CD4-positive, alpha-beta memory T cell (primary cell): ENCODE measurements at regions not wholly inside any gene's neighbourhood (a gene's known extent, or its start where the extent isn't known, plus 50 kb on each side); places are given as distances from the start of the nearest gene placed in this dataset.
"Not testable (repeated sequence)": the region's sequence is repeated elsewhere in the genome, so short reads cannot be mapped to it uniquely, and the experiment has no call there.

Experiments used
- CTCF ChIA-PET: fragments of 350-600 bp; sonication (Branson Sonifier 250); formaldehyde crosslinking; loops from one replicate; lab custom pipeline; 2021; ENCODE audit warnings: inconsistent platforms; ENCODE audit not compliant: partially characterized antibody; lab: Charles Lee
- POLR2A ChIA-PET: fragments of 350-600 bp; sonication (Branson Sonifier 250); formaldehyde crosslinking; loops from one replicate; lab custom pipeline; 2021; ENCODE audit not compliant: partially characterized antibody; lab: Charles Lee
- DNase-seq, 5 donors: peaks; one replicate each; pipeline versions ENCODE4 v3.0.0 to v3.0.0-alpha.2; 2020 to 2022; ENCODE audit warnings: mixed read lengths in 1 of 5
- H3K27ac ChIP-seq: one replicate; pipeline ENCODE4 v1.7.0; 2013; ENCODE audit warnings: low read depth, low read length
- H3K27me3 ChIP-seq: 2 replicates; pipeline ENCODE4 v1.7.0; 2013; ENCODE audit warnings: mild to moderate bottlenecking, low read length, moderate library complexity; ENCODE audit not compliant: insufficient read depth
- H3K36me3 ChIP-seq: 2 replicates; pipeline ENCODE4 v1.7.0; 2013; ENCODE audit warnings: mild to moderate bottlenecking, low read length, moderate library complexity; ENCODE audit not compliant: insufficient read depth
- H3K4me1 ChIP-seq: 2 replicates; pipeline ENCODE4 v1.7.0; 2013; ENCODE audit warnings: mild to moderate bottlenecking, low read length, moderate library complexity; ENCODE audit not compliant: insufficient read depth
- H3K4me3 ChIP-seq, 2 donors: one replicate each; pipeline ENCODE4 v1.7.0; 2013; ENCODE audit warnings: low read length in 2 of 2, mild to moderate bottlenecking in 1 of 2
- H3K9me3 ChIP-seq, 2 donors: one replicate each; pipeline ENCODE4 v1.7.0; 2013; ENCODE audit warnings: low read length in 2 of 2, control low read depth in 1 of 2; ENCODE audit not compliant: control insufficient read depth in 1 of 2
- H3K27ac Mint-ChIP-seq, 7 donors: one replicate each; pipeline ENCODE4 v1.8.0; 2020 to 2021; ENCODE audit warnings: mixed read lengths in 7 of 7, mild to moderate bottlenecking in 6 of 7, inconsistent platforms in 3 of 7, moderate library complexity in 3 of 7
- H3K27me3 Mint-ChIP-seq, 2 donors: one replicate each; pipeline ENCODE4 v1.8.0; 2020 to 2021; ENCODE audit warnings: mixed read lengths in 2 of 2
- H3K36me3 Mint-ChIP-seq, 2 donors: one replicate each; pipeline ENCODE4 v1.8.0; 2020 to 2021; ENCODE audit warnings: mixed read lengths in 2 of 2, inconsistent platforms in 1 of 2, mild to moderate bottlenecking in 1 of 2
- H3K4me1 Mint-ChIP-seq, 4 donors: one replicate each; pipeline ENCODE4 v1.8.0; 2020 to 2021; ENCODE audit warnings: mixed read lengths in 4 of 4, mild to moderate bottlenecking in 1 of 4
- H3K4me3 Mint-ChIP-seq, 8 donors: one replicate each; pipeline ENCODE4 v1.8.0; 2020 to 2021; ENCODE audit warnings: mixed read lengths in 8 of 8, mild to moderate bottlenecking in 7 of 8, moderate library complexity in 6 of 8, inconsistent platforms in 3 of 8
- H3K9me3 Mint-ChIP-seq, 8 donors: one replicate each; pipeline ENCODE4 v1.8.0; 2020 to 2021; ENCODE audit warnings: mixed read lengths in 8 of 8, mild to moderate bottlenecking in 5 of 8, inconsistent platforms in 3 of 8, moderate library complexity in 1 of 8
- intact Hi-C: fragments of 100-400 bp; cut with micrococcal nuclease; formaldehyde crosslinking; loops from one replicate; pipeline ENCODE4 v1.15.1; 2023

- H3K27me3 ChIP-seq, H3K9me3 Mint-ChIP-seq, H3K36me3 Mint-ChIP-seq, DNase-seq, POLR2A ChIA-PET, H3K9me3 ChIP-seq, H3K4me3 Mint-ChIP-seq, H3K4me3 ChIP-seq, H3K27ac ChIP-seq, H3K36me3 ChIP-seq, H3K27me3 Mint-ChIP-seq, H3K27ac Mint-ChIP-seq: not testable (repeated sequence)
- intact Hi-C loops, result loop anchor here (2.0 kb wide), 1 partner anchor 200 kb away; no protein-coding TSS in a partner anchor
- H3K4me1 Mint-ChIP-seq, result peaks cover 22 to 24% (median 23%) of the 10 kb centered on the region in 4 donors
- peaks cover 26% of the 10 kb centered on the region for H3K4me1 ChIP-seq
- CTCF ChIA-PET, result interaction anchor here (0.9 to 10.1 kb wide), 14 partner anchors 15 to 766 kb away, joined by 3 to 180 read pairs (median 6); partner anchors contain the start of gene SFMBT2
These were observed 340.9 kb upstream of the PRKCQ start for GRCh38 chr10:6921026-6921425.

GRCh38 chr10:6920072-6921019 lies 340.3 kb upstream of the PRKCQ start:
- Mint-ChIP-seq H3K27ac (peak overlapping the region in 2 of 7 donors; percentile 42 to 50), H3K4me3 (peak overlapping the region in 3 of 8 donors; percentile 12 to 61 (median 42)), H3K27me3 (peaks cover 0 to 4% of the 10 kb centered on the region in 2 donors), H3K9me3 (no peaks in the 10 kb centered on the region), H3K36me3 (no peaks in the 10 kb centered on the region), H3K4me1 (peaks cover 16 to 19% (median 17%) of the 10 kb centered on the region in 4 donors)
- CTCF ChIA-PET, result interaction anchor here (0.6 to 10.1 kb wide), 54 partner anchors 8 to 842 kb away, joined by 3 to 180 read pairs (median 4); partner anchors contain the start of gene SFMBT2
- intact Hi-C loops, result loop anchor here (1.0 to 2.0 kb wide), 3 partner anchors 200 to 497 kb away; no protein-coding TSS in a partner anchor
- Histone ChIP-seq H3K4me3 (no peak overlapping the region), H3K9me3 (no peaks in the 10 kb centered on the region), H3K4me1 (peaks cover 19% of the 10 kb centered on the region), H3K36me3 (no peaks in the 10 kb centered on the region), H3K27ac (no peak overlapping the region), H3K27me3 (no peaks in the 10 kb centered on the region)
- peak; percentile 59 to 69 (median 63) for DNase-seq
- POLR2A ChIA-PET, result interaction anchor here (0.5 kb wide), 1 partner anchor 473 kb away, joined by 4 read pairs; no protein-coding TSS in a partner anchor

DNA sequence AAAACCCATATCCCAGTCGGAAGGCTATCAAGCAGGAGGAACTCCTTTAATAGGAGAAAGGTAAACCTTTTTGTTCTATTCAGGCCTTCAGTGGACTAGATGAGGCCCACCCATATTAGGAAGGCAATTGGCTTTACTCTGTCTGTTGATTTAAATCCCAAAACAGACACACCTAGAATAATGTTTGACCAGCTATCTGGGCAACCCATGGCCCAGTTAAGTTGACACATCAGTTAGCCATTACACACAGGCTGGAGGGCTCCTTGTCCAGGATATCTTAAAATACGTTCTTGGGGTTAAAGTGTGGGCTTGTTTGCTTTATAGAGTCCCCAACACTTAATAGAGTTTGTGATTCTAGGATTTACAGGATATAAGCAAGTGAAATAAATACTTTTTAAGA lies 339.0 kb upstream of the PRKCQ start:
- no peaks in the 10 kb centered on the region for H3K36me3 Mint-ChIP-seq
- Histone ChIP-seq H3K36me3 (no peaks in the 10 kb centered on the region), H3K9me3 (no peaks in the 10 kb centered on the region), H3K4me3 (no peak overlapping the region), H3K27ac (no peak overlapping the region), H3K27me3 (no peaks in the 10 kb centered on the region), H3K4me1 (peaks cover 10% of the 10 kb centered on the region)
- ChIA-PET POLR2A (interaction anchor here (1.2 kb wide), 1 partner anchor 491 kb away, joined by 3 read pairs; the partner anchor contains the start of gene SFMBT2), CTCF (interaction anchor here (0.6 to 10.1 kb wide), 25 partner anchors 8 to 1075 kb away, joined by 3 to 180 read pairs (median 4); partner anchors contain the start of gene SFMBT2)
- peaks cover 8 to 11% (median 10%) of the 10 kb centered on the region in 4 donors for H3K4me1 Mint-ChIP-seq
- intact Hi-C loops, result no loop called here
- no peaks in the 10 kb centered on the region for H3K9me3 Mint-ChIP-seq
- no peak overlapping the region for H3K27ac Mint-ChIP-seq
- DNase-seq, result no peak
- H3K27me3 Mint-ChIP-seq, result peaks cover 0 to 4% of the 10 kb centered on the region in 2 donors
- no peak overlapping the region for H3K4me3 Mint-ChIP-seq

GRCh38 chr10:6918305-6918704 lies 338.2 kb upstream of the PRKCQ start:
- Histone ChIP-seq H3K36me3 (no peaks in the 10 kb centered on the region), H3K4me3 (no peak overlapping the region), H3K4me1 (peaks cover 12% of the 10 kb centered on the region), H3K27me3 (no peaks in the 10 kb centered on the region), H3K9me3 (no peaks in the 10 kb centered on the region), H3K27ac (no peak overlapping the region)
- no peaks in the 10 kb centered on the region for H3K36me3 Mint-ChIP-seq
- POLR2A ChIA-PET, result interaction anchor here (1.2 kb wide), 1 partner anchor 492 kb away, joined by 3 read pairs; the partner anchor contains the start of gene SFMBT2
- intact Hi-C loops, result loop anchor here (1.0 kb wide), 1 partner anchor 342 kb away; no protein-coding TSS in a partner anchor
- peak; percentile 44 to 60 (median 54) for DNase-seq
- H3K27ac Mint-ChIP-seq, result peak overlapping the region in 1 of 7 donors; percentile 32
- no peaks in the 10 kb centered on the region for H3K9me3 Mint-ChIP-seq
- peaks cover 8 to 11% (median 9%) of the 10 kb centered on the region in 4 donors for H3K4me1 Mint-ChIP-seq
- peaks cover 0 to 4% of the 10 kb centered on the region in 2 donors for H3K27me3 Mint-ChIP-seq
- no peak overlapping the region for H3K4me3 Mint-ChIP-seq
- CTCF ChIA-PET, result interaction anchor here (0.6 to 10.1 kb wide), 23 partner anchors 9 to 1076 kb away, joined by 3 to 180 read pairs (median 4); partner anchors contain the start of gene SFMBT2

GRCh38 chr10:6917125-6917524 lies 337.0 kb upstream of the PRKCQ start:
- no peak overlapping the region for H3K27ac ChIP-seq
- no peak overlapping the region for H3K4me3 ChIP-seq
- H3K36me3 ChIP-seq, result no peaks in the 10 kb centered on the region
- ChIA-PET CTCF (interaction anchor here (1.4 to 10.1 kb wide), 3 partner anchors 493 to 770 kb away, joined by 4 to 180 read pairs (median 93); partner anchors contain the start of gene SFMBT2), POLR2A (no interaction called here)
- no peaks in the 10 kb centered on the region for H3K9me3 ChIP-seq
- peaks cover 21% of the 10 kb centered on the region for H3K4me1 ChIP-seq
- no peaks in the 10 kb centered on the region for H3K27me3 ChIP-seq
- H3K27ac Mint-ChIP-seq, result no peak overlapping the region
- intact Hi-C loops, result no loop called here
- H3K36me3 Mint-ChIP-seq, result no peaks in the 10 kb centered on the region
- peaks cover 8 to 11% (median 9%) of the 10 kb centered on the region in 4 donors for H3K4me1 Mint-ChIP-seq
- DNase-seq, result no peak
- H3K27me3 Mint-ChIP-seq, result peaks cover 0 to 1% of the 10 kb centered on the region in 2 donors
- H3K4me3 Mint-ChIP-seq, result no peak overlapping the region
- H3K9me3 Mint-ChIP-seq, result no peaks in the 10 kb centered on the region

DNA sequence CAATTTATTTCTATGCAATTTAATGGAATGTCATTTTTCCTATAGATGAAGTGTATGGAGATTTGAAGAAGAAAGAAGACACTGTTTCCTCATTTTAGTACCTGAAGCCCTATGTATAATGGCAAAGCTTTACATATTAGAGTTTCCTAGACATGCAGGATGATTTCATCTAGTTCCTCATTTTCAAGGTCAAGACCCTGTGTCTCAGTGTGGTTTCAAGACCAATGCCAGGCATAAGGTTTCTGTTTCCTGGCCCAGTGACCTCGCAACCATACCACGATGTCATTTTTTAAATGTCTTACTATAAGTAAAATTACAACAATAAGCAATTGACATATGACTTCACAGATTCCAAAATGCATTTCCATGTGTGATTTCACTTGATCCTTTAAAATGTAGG lies 336.5 kb upstream of the PRKCQ start:
- ChIA-PET CTCF (interaction anchor here (1.0 to 10.1 kb wide), 4 partner anchors 8 to 770 kb away, joined by 3 to 180 read pairs (median 48); partner anchors contain the start of gene SFMBT2), POLR2A (no interaction called here)
- H3K4me3 ChIP-seq, result no peak overlapping the region
- DNase-seq, result no peak
- Mint-ChIP-seq H3K36me3 (no peaks in the 10 kb centered on the region), H3K9me3 (no peaks in the 10 kb centered on the region), H3K4me1 (peaks cover 8 to 12% (median 11%) of the 10 kb centered on the region in 4 donors), H3K27me3 (peaks cover 0 to 1% of the 10 kb centered on the region in 2 donors), H3K4me3 (no peak overlapping the region), H3K27ac (no peak overlapping the region)
- no peak overlapping the region for H3K27ac ChIP-seq
- no peaks in the 10 kb centered on the region for H3K27me3 ChIP-seq
- intact Hi-C loops, result no loop called here
- H3K36me3 ChIP-seq, result no peaks in the 10 kb centered on the region
- peaks cover 24% of the 10 kb centered on the region for H3K4me1 ChIP-seq
- no peaks in the 10 kb centered on the region for H3K9me3 ChIP-seq
